ENCODE measurements at regions not wholly inside any gene's neighbourhood (a gene's known extent, or its start where the extent isn't known, plus 50 kb on each side); places are given as distances from the start of the nearest gene placed in this dataset.

DNA sequence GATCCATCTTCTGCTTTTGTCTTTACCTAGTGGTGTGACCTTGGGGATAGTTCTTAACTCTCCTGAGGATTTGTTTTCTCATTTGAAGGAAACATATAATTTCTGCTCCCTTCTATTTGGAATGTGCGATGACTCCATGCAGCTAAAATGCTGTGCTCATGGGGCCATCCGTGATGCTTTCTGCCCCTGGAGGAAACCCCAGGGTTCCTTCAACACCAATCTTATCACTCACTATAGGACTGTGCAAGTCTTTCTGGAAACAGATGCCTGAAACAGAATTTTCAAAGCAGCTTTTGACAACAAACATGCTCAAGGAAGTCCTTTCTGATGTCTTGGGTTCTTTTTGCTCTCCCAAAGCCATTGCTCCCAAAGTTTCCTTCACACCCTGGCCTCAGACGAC is 128.8 kb upstream of the GGTLC1 start:
- TF ChIP-seq, protein P1, sequence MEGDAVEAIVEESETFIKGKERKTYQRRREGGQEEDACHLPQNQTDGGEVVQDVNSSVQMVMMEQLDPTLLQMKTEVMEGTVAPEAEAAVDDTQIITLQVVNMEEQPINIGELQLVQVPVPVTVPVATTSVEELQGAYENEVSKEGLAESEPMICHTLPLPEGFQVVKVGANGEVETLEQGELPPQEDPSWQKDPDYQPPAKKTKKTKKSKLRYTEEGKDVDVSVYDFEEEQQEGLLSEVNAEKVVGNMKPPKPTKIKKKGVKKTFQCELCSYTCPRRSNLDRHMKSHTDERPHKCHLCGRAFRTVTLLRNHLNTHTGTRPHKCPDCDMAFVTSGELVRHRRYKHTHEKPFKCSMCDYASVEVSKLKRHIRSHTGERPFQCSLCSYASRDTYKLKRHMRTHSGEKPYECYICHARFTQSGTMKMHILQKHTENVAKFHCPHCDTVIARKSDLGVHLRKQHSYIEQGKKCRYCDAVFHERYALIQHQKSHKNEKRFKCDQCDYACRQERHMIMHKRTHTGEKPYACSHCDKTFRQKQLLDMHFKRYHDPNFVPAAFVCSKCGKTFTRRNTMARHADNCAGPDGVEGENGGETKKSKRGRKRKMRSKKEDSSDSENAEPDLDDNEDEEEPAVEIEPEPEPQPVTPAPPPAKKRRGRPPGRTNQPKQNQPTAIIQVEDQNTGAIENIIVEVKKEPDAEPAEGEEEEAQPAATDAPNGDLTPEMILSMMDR (IDR thresholded peaks at IDR 0.05): no peak
- TF ChIP-seq EZH2 (IDR thresholded peaks at IDR 0.05; ENCODE audit: borderline replicate concordance, insufficient read depth, low read depth, low read length, poor library complexity, severe bottlenecking): no peak
